GM12892 (cell line): ENCODE measurements at regions not wholly inside any gene's neighbourhood (a gene's known extent, or its start where the extent isn't known, plus 50 kb on each side); places are given as distances from the start of the nearest gene placed in this dataset.

Experiments
- POLR2A ChIP-seq: IDR thresholded peaks from 2 replicates; pipeline ENCODE4 v1.6.1; 2011; ENCODE audit warnings: low read depth, low read length, control low read depth
- POLR2AphosphoS5 ChIP-seq: IDR thresholded peaks from 2 replicates; pipeline ENCODE4 v1.6.1; 2011; ENCODE audit warnings: low read depth, low read length, control low read depth
- TAF1 ChIP-seq: IDR thresholded peaks from 2 replicates; pipeline ENCODE4 v1.6.1; 2011; ENCODE audit warnings: low read depth, mild to moderate bottlenecking, control low read depth, low read length, borderline replicate concordance

DNA sequence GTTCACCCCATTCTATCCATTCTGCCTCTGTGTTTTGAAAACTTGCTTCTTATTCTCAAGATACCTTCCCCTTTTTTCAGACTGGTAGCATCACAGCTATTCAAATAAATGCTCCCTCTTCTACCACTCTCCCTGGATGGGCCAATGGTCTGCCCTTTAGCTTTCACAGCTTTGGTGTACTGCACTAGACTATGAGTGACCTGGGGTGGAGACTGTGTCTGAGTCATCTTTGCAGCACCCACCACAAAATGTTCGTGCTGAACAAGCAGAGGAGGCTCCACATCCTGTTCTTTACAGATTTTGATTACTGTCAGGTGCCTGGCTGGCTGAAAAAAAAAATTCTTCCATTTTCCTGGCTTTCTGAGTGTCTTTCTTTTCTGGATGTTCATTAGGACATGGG, 1104.1 kb upstream of the TMEM132C start:
- TF ChIP-seq POLR2A: no peak
- no peak for TF ChIP-seq POLR2AphosphoS5
- TF ChIP-seq TAF1: no peak
